ENCODE measurements at regions not wholly inside any gene's neighbourhood (a gene's known extent, or its start where the extent isn't known, plus 50 kb on each side); places are given as distances from the start of the nearest gene placed in this dataset.
"Not testable (repeated sequence)": the region's sequence is repeated elsewhere in the genome, so short reads cannot be mapped to it uniquely, and the experiment has no call there.

- DNase-seq (ENCODE audit: low spot score) = no peak
Observed at GRCh38 chr14:38973083-38973700, 129.8 kb downstream of the SEC23A start.

DNA sequence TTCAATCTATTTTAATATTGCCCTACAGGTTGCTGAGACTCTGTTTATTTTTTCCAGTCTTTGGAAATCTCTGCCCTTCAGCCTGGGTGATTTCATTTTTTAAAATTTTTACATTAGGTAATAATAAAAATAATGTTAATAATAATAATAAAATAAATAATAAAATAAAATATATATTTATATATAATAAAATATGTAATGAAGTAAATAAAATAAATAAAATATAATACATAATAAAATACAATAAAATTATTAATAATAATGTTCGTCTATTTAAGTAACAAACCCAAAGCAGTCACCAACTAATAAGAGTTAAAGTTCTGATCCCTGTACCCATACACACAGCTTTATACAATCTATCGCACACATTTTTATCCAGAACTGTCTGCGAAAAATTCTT lies 130.5 kb downstream of the SEC23A start:
- no peak for DNase-seq (ENCODE audit: low spot score)

DNA sequence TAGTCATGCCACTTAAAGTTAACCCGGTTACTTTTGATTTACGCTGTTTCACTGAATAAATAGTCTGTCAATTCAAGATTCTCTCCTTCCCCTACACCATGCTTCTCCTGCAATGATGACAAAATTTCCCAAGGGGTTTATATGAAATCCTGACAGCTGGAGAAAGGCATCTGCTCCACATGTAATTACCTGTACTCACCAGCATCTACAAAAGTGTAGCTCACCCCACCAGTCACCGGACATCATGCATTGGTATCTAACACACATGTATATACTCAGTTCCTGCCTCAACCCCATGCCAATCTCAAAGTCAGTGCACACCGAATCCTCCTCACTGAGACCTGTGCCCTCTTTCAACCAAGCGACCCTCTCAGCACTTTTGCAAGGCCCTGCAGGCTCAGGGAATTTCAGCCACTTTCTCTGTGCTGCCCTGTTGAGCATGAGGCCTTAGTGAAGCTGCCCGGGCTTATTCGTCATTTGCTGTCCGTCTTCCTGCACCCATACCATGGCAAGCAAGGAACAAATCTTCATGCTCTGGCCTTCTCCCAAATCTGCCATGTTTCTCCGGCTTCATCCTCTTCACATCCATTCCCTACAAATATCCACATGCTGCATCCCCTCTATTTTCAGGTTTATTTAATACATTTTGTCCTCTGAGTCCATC lies 131.6 kb downstream of the SEC23A start:
- DNase-seq (ENCODE audit: low spot score) = no peak

DNA sequence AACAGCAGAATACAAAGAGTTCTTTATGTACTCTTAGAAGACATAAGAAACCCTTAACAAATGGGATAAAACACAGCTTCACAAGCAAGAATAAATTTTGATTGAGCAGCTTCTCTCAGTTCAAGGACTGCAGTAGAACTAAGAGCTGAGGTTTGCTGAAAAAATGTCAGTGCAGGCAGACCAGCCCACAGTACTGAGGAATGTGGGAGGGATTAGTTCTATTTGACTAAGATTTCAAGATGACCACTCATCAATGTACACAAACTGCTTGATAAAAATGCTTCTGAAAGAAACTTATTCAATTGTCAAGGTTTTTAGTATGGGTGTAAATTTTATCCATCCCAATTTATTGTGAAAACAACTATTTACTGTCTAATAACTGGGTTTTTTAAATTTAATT lies 138.4 kb downstream of the SEC23A start:
- no peak for DNase-seq (ENCODE audit: low spot score)

DNA sequence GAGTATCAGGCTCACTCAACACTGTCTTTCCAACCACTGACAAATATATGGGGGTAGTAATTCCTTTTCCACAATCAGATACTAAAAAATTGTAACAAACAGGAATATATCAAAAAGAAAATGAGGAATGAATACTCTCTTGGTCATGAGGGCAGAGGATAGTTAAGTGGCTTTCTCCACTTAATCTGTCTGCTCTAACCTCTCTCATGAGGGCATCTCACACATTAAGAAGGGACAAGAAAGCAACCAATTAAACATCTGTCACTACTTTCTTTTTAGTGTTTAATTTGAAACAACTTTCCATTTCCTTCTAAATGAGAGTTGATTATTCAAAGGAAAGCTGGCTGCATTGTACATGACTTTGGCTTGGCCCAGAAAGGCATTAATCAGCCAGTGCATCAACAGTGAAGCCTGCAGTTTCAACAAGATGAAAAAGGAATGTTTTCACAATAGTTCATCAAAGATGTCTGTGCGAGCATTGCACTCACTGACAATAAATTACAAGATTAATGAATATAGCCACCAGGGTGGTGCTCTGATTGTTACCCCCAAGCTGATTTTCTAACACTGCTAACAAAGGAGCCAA lies 142.0 kb downstream of the SEC23A start:
- DNase-seq (ENCODE audit: low spot score) = no peak

GRCh38 chr14:38959021-38959420 lies 144.0 kb downstream of the SEC23A start:
- DNase-seq (ENCODE audit: low spot score) = no peak

- DNase-seq (ENCODE audit: low spot score) = no peak
Observed at GRCh38 chr14:38958589-38958988, 144.4 kb downstream of the SEC23A start.

- DNase-seq (ENCODE audit: low spot score) = no peak
Observed at GRCh38 chr14:38951451-38951850, 151.6 kb downstream of the SEC23A start.

DNA sequence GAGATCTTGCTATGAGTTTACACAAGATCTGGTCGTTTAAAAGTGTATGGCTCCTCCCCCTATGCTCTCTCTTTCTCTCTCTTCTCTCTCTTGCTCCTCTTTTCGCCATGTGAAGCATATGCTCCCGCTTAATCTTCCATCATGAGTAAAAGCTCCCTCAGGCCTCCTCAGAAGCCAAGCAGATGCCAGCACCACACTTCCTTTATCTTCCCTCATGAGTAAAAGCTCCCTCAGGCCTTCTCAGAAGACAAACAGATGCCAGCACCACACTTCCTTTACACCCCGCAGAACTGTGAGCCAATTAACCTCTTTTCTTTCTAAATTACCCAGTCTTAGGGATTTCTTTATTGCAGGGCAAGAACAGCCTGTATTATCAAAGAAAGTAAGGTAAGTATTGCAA lies 152.4 kb downstream of the SEC23A start:
- no peak for DNase-seq (ENCODE audit: low spot score)

DNA sequence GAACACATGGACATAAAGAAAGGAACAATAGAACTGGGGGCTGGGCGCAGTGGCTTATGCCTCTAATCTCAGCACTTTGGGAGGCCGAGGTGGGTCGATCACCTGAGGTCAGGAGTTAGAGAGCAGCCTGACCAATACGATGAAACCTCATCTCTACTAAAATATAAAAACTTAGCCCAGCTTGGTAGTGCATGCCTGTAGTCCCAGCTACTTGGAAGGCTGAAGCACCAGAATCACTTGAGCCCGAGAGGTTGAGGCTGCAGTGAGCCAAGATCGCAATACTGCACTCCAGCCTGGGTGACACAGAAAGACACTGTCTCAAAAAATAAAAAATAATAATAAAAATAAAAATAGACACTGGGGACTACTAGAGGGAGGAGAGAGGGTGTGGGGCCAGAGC lies 154.5 kb downstream of the SEC23A start:
- no peak for DNase-seq (ENCODE audit: low spot score)

GRCh38 chr14:38948171-38948570 lies 154.9 kb downstream of the SEC23A start:
- no peak for DNase-seq (ENCODE audit: low spot score)

GRCh38 chr14:38947343-38947742 lies 155.7 kb downstream of the SEC23A start:
- no peak for DNase-seq (ENCODE audit: low spot score)

DNA sequence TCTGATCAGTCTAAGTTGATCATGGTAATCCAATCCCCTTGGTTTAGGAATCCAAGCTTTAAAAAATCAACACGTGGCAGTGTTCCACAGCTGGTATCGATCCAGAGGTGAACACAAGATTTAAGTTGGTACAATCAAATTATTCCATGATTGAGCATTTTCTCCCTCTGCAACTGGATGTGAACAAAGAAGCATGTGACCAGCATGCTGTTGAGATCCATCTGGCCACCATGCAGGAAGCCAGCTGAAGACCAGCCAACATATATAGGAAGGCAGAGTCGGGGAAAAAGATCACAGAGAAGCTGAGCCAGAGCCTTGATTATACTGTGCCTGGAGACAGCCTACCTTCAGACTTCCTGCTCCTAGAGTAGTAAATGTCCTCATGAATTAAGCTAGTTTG lies 158.3 kb downstream of the SEC23A start:
- no peak for DNase-seq (ENCODE audit: low spot score)

- no peak for DNase-seq (ENCODE audit: low spot score)
Observed at GRCh38 chr14:38941488-38941887, 161.5 kb downstream of the SEC23A start.

DNA sequence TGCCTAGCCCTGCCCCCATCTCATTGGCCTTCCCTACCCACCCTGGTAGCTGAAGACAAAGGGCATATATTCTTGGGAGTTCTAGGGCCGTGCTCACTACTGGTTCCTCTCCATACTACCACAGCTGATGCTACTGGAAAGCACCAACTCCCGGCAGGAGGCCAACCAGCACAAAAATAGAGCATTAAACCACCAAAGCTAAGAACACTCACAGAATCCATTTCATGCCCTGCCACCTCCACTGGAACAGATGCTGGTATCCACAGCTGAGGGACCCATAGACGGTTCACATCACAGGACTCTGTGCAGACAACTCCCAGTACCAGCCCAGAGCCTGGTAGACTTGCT lies 170.4 kb downstream of the SEC23A start:
- DNase-seq (ENCODE audit: low spot score) = not testable (repeated sequence)

DNA sequence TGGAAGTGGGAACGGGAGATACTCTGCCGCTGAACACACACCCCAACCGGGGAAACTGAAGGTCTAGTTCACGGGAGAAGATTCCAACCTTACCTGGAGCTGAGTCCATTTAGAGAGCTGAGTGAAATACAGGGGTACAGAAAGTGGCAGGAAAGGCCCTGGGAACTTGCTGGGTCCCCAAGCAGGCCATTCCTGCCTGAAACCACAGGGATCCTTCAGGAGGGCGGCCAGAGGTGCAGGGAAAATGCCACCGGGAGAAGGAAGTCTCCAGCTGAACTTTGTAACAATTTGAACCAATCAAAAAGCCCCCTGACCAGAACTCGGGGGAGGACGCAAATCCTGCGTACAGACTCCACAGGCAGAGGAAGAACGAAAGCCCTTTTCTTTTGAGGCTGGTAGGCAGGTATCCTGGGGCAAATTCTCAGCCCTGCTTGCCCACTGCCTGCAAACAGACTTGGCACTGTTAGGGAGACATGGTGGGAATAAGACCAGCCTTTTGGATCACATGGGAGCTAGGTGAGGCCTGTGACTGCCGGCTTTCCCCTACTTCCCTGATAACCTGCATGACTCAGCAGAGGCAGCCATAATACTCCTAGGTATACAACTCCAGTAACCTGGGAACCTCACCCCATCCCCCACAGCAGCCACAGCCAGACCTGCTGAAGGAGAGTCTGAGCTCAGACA lies 170.9 kb downstream of the SEC23A start:
- DNase-seq (ENCODE audit: low spot score) = no peak

GRCh38 chr14:38930898-38931297 lies 172.1 kb downstream of the SEC23A start:
- no peak for DNase-seq (ENCODE audit: low spot score)

DNA sequence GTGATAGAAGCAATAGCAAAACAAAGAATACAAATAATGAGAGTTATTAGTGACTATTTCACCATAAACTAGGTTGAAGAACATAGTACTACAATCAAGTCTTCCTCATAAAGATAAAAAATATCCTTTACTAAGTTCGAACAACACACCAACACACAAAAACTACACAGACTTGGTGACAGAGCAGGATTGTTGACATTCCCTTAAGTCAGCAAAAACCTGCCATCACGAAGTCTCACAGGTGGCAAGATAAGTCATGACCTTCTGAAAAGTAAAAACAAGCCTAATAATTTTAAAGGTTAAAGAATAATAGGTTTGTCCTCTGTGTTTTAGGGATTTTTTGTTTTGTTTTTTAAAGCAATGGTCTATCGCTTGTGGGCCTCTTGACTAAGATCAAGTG lies 173.0 kb downstream of the SEC23A start:
- DNase-seq (ENCODE audit: low spot score) = no peak

- no peak for DNase-seq (ENCODE audit: low spot score)
Observed at GRCh38 chr14:38929416-38929815, 173.6 kb downstream of the SEC23A start.

- DNase-seq (ENCODE audit: low spot score) = not testable (repeated sequence)
Observed at GRCh38 chr14:38921893-38922292, 181.1 kb downstream of the SEC23A start.

DNA sequence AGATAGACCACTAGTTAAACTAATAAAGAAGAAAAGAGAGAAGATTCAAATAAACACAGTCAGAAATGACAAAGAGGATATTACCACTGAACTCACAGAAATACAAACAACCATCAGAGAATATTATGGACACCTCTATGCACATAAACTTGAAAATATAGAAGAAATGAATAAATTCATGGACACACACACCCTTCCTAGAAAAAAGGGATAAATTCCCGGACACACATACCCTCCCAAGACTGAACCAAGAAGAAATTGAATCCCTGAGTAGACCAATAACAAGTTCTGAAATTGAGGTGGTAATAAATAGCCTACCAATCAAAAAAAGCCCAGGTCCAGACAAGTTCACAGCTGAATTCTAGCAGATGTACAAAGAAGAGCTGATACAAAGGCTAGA lies 187.9 kb downstream of the SEC23A start:
- no peak for DNase-seq (ENCODE audit: low spot score)

- DNase-seq (ENCODE audit: low spot score) = no peak
Observed at GRCh38 chr14:38910092-38910491, 192.9 kb downstream of the SEC23A start.

DNA sequence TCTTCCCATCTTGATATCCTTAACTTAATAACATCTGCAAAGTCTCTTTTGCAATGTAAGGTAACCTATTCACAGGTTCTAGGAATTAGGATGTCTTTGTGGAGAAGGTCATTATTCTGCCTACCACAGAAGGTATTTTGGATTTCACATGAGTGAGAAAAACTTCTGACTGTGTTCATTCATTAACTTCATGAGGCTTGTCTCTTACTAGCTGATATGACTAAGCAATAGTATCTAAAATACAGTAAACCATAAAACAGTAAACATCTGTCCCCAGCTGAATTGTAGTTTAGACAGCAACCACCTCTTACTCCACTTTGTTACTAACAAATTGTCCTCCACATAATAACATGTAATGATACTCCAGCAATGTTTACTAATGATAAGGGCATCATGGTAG lies 198.1 kb downstream of the SEC23A start:
- DNase-seq (ENCODE audit: low spot score) = no peak
